GM21381 (cell line): ENCODE measurements at regions not wholly inside any gene's neighbourhood (a gene's known extent, or its start where the extent isn't known, plus 50 kb on each side); places are given as distances from the start of the nearest gene placed in this dataset.

Experiments
- ATAC-seq: cut with Tn5 transposase; IDR thresholded peaks from one replicate; pipeline ENCODE4 v1.9.1; 2021; ENCODE audit warnings: mild to moderate bottlenecking, moderate library complexity; ENCODE audit not compliant: unreplicated experiment

- ATAC-seq = no peak
Observed at GRCh38 chr22:22433770-22434169, 74.8 kb downstream of the ZNF280B start.
